Kidney (tissue), 13 donors: ENCODE measurements at regions not wholly inside any gene's neighbourhood (a gene's known extent, or its start where the extent isn't known, plus 50 kb on each side); places are given as distances from the start of the nearest gene placed in this dataset.

Experiments
- DNase-seq, 5 donors: peaks; one replicate each; pipeline ENCODE4 v3.0.0-alpha.2; 2013 to 2020
- FAIRE-seq: peaks from 2 replicates; lab custom pipeline; 2012; peaks lifted over from hg19 to GRCh38; lab: Jason Lieb, UNC
- H3K27ac ChIP-seq, 2 donors: one replicate each; pipeline ENCODE4 v1.7.0; 2013; ENCODE audit warnings: low read depth in 2 of 2, low read length in 2 of 2, inconsistent platforms in 1 of 2
- H3K27me3 ChIP-seq: one replicate; pipeline ENCODE4 v1.7.1; 2013; ENCODE audit warnings: low read length, inconsistent platforms; ENCODE audit not compliant: control insufficient read depth, insufficient read depth
- H3K36me3 ChIP-seq, 3 donors: one replicate each; pipeline versions ENCODE4 v1.7.0 to v1.7.1; 2013; ENCODE audit warnings: low read length in 3 of 3, control low read depth in 1 of 3, inconsistent platforms in 1 of 3; ENCODE audit not compliant: insufficient read depth in 3 of 3, control insufficient read depth in 2 of 3
- H3K4me1 ChIP-seq, 3 donors: one replicate each; pipeline versions ENCODE4 v1.7.0 to v1.7.1; 2013; ENCODE audit warnings: low read length in 3 of 3, inconsistent platforms in 1 of 3, low read depth in 1 of 3; ENCODE audit not compliant: control insufficient read depth in 2 of 3, insufficient read depth in 2 of 3
- H3K4me3 ChIP-seq, 3 donors: one replicate each; pipeline versions ENCODE4 v1.7.0 to v1.8.1; 2013; ENCODE audit warnings: low read length in 3 of 3, control low read depth in 1 of 3, inconsistent platforms in 1 of 3
- H3K9ac ChIP-seq, 3 donors: one replicate each; pipeline versions ENCODE4 v1.7.0 to v1.7.1; 2013; ENCODE audit warnings: low read length in 3 of 3, control low read depth in 1 of 3, inconsistent platforms in 1 of 3
- H3K9me3 ChIP-seq, 3 donors: one replicate each; pipeline versions ENCODE4 v1.7.0 to v1.7.1; 2013; ENCODE audit warnings: low read length in 3 of 3, control low read depth in 1 of 3, inconsistent platforms in 1 of 3; ENCODE audit not compliant: control insufficient read depth in 2 of 3, insufficient read depth in 1 of 3
- intact Hi-C: fragments of 100-400 bp; cut with DNase I; formaldehyde crosslinking; loops from one replicate; pipeline ENCODE4 v1.11.1; 2022
- TF ChIP-seq, protein P1 (sequence below): IDR thresholded peaks from 3 replicates; pipeline ENCODE4 v1.5.1; 2012; ENCODE audit warnings: mild to moderate bottlenecking, moderate library complexity, borderline replicate concordance; ENCODE audit not compliant: insufficient read depth; ENCODE audit errors: extremely low read depth
- donor health status: control.
- donor health status: control.
- donor health status: control.
- donor health status: control.
- donor health status: control.
- donor health status: DM: yes; HTN: yes; CAD: no.
- donor health status: Normal renal cell carcinoma (clear cell type).

DNA sequence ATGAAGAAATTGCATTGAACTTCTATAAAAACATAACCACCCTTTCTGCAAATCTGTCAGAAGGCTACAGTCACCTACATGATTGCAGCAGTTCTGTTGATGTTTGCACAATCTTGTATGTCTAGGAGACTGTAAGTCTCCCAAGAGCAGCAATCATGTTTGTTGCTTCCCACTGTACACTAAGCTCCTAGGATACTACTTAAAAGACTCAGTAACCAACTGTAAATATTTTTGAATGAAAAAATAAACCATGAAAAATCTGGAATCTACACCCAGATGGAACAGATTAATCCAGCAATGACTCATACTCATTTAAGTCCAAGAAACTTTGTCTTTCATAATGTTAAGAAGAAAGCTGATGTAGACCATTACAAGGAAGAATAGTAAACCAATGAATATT, 168.5 kb upstream of the ATXN1 start:
- intact Hi-C loops: no loop called here
- DNase-seq (no peak), FAIRE-seq (no peak)
- H3K4me3 ChIP-seq: no peak overlapping the region
- no peaks in the 10 kb centered on the region for H3K27me3 ChIP-seq
- no peak overlapping the region for H3K9ac ChIP-seq
- H3K27ac ChIP-seq: no peak overlapping the region
- H3K36me3 ChIP-seq: no peaks in the 10 kb centered on the region
- no peaks in the 10 kb centered on the region for H3K4me1 ChIP-seq
- H3K9me3 ChIP-seq: no peaks in the 10 kb centered on the region
- TF ChIP-seq, protein P1, sequence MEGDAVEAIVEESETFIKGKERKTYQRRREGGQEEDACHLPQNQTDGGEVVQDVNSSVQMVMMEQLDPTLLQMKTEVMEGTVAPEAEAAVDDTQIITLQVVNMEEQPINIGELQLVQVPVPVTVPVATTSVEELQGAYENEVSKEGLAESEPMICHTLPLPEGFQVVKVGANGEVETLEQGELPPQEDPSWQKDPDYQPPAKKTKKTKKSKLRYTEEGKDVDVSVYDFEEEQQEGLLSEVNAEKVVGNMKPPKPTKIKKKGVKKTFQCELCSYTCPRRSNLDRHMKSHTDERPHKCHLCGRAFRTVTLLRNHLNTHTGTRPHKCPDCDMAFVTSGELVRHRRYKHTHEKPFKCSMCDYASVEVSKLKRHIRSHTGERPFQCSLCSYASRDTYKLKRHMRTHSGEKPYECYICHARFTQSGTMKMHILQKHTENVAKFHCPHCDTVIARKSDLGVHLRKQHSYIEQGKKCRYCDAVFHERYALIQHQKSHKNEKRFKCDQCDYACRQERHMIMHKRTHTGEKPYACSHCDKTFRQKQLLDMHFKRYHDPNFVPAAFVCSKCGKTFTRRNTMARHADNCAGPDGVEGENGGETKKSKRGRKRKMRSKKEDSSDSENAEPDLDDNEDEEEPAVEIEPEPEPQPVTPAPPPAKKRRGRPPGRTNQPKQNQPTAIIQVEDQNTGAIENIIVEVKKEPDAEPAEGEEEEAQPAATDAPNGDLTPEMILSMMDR: no peak

DNA sequence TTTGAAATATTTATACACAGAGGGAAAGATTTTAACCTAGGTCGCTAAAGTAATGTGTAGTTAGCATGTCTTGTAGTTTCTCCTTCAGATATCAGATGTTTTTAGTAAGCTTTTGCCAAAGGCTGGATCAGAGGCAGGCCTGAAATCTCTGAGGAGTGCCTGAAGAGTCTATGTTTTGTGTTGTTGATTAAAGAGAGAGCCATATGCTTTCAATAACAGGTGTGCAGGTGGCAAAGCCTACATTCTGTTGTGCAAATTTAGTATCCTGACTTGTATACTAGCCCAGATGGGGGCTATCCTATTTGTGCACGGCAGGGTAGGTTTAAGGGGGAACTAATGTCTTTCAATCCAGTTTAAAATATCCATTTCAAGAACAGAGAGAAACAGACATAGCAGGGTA, 167.1 kb upstream of the ATXN1 start:
- no peak for FAIRE-seq
- H3K9me3 ChIP-seq: no peaks in the 10 kb centered on the region

GRCh38 chr6:16927205-16927604, 165.9 kb upstream of the ATXN1 start:
- TF ChIP-seq, protein P1: no peak
- intact Hi-C loops: no loop called here
- DNase-seq (no peak), FAIRE-seq (no peak)
- Histone ChIP-seq H3K36me3 (no peaks in the 10 kb centered on the region), H3K9ac (no peak overlapping the region), H3K9me3 (no peaks in the 10 kb centered on the region), H3K27ac (no peak overlapping the region), H3K4me3 (no peak overlapping the region), H3K27me3 (no peaks in the 10 kb centered on the region), H3K4me1 (no peaks in the 10 kb centered on the region)

More for the DNA sequence above, 167.1 kb upstream of the ATXN1 start:
- no peaks in the 10 kb centered on the region for H3K4me1 ChIP-seq
- H3K36me3 ChIP-seq: no peaks in the 10 kb centered on the region
- intact Hi-C loops: no loop called here
- no peak overlapping the region for H3K27ac ChIP-seq
- DNase-seq: no peak
- H3K4me3 ChIP-seq: no peak overlapping the region
- H3K27me3 ChIP-seq: no peaks in the 10 kb centered on the region
- TF ChIP-seq, protein P1: no peak
- H3K9ac ChIP-seq: no peak overlapping the region

- Histone ChIP-seq H3K27me3 (no peaks in the 10 kb centered on the region), H3K4me1 (no peaks in the 10 kb centered on the region), H3K27ac (no peak overlapping the region), H3K36me3 (no peaks in the 10 kb centered on the region), H3K9me3 (no peaks in the 10 kb centered on the region), H3K4me3 (no peak overlapping the region), H3K9ac (no peak overlapping the region)
- FAIRE-seq (no peak), DNase-seq (no peak)
- TF ChIP-seq, protein P1: no peak
- intact Hi-C loops: no loop called here
Observed at GRCh38 chr6:16925461-16925860, 164.2 kb upstream of the ATXN1 start.
